ENCODE measurements at regions not wholly inside any gene's neighbourhood (a gene's known extent, or its start where the extent isn't known, plus 50 kb on each side); places are given as distances from the start of the nearest gene placed in this dataset.

GRCh38 chr10:133035952-133036351 is 51.8 kb upstream of the ADGRA1 start:
- no peak overlapping the region for H3K27ac ChIP-seq
- H3K36me3 ChIP-seq (replicated peaks; ENCODE audit: insufficient read depth, low read depth), result no peaks in the 10 kb centered on the region
- no peaks in the 10 kb centered on the region for H3K4me1 ChIP-seq (ENCODE audit: insufficient read depth)
- no peaks in the 10 kb centered on the region for H3K79me2 ChIP-seq
- no peak for TF ChIP-seq EZH2 (IDR thresholded peaks at IDR 0.05; ENCODE audit: borderline replicate concordance)
- TF ChIP-seq EZH2phosphoT487 (IDR thresholded peaks at IDR 0.05; ENCODE audit: low read depth, severe bottlenecking, unreplicated experiment), result no peak
- no peak for TF ChIP-seq CTCF (IDR thresholded peaks at IDR 0.05; ENCODE audit: poor library complexity)
- no peak overlapping the region for H2AFZ ChIP-seq
- no peak for DNase-seq (ENCODE audit: low spot score)
- H3K9me2 ChIP-seq (replicated peaks; ENCODE audit: insufficient read depth), result no peaks in the 10 kb centered on the region
- H3K4me2 ChIP-seq, result no peak overlapping the region
- H3K9me3 ChIP-seq (ENCODE audit: low read depth), result no peaks in the 10 kb centered on the region
- H3K4me3 ChIP-seq, result no peak overlapping the region
- peaks cover 13% of the 10 kb centered on the region for H3K27me3 ChIP-seq
- no peaks in the 10 kb centered on the region for H4K20me1 ChIP-seq (ENCODE audit: insufficient read depth, poor library complexity, severe bottlenecking)
- 57% methylated on average over 10 of the region's 10 CpGs for WGBS (ENCODE audit: low lambda C conversion rate, missing lambda C conversion rate)

GRCh38 chr10:133034762-133035161 is 53.0 kb upstream of the ADGRA1 start:
- Histone ChIP-seq H3K9me3 (ENCODE audit: low read depth) (no peaks in the 10 kb centered on the region), H3K79me2 (no peaks in the 10 kb centered on the region), H3K4me1 (ENCODE audit: insufficient read depth) (no peaks in the 10 kb centered on the region), H3K27me3 (peaks cover 13% of the 10 kb centered on the region), H2AFZ (no peak overlapping the region), H3K9me2 (replicated peaks; ENCODE audit: insufficient read depth) (no peaks in the 10 kb centered on the region), H3K4me3 (no peak overlapping the region), H4K20me1 (ENCODE audit: insufficient read depth, poor library complexity, severe bottlenecking) (no peaks in the 10 kb centered on the region), H3K27ac (no peak overlapping the region), H3K36me3 (replicated peaks; ENCODE audit: insufficient read depth, low read depth) (no peaks in the 10 kb centered on the region), H3K4me2 (no peak overlapping the region)
- DNase-seq (ENCODE audit: low spot score), result no peak
- 64% methylated on average over 10 of the region's 10 CpGs for WGBS (ENCODE audit: low lambda C conversion rate, missing lambda C conversion rate)
- TF ChIP-seq EZH2phosphoT487 (IDR thresholded peaks at IDR 0.05; ENCODE audit: low read depth, severe bottlenecking, unreplicated experiment), result no peak
- no peak for TF ChIP-seq CTCF (IDR thresholded peaks at IDR 0.05; ENCODE audit: poor library complexity)
- TF ChIP-seq EZH2 (IDR thresholded peaks at IDR 0.05; ENCODE audit: borderline replicate concordance), result no peak

GRCh38 chr10:133034092-133034491 is 53.6 kb upstream of the ADGRA1 start:
- WGBS (ENCODE audit: low lambda C conversion rate, missing lambda C conversion rate), result 90% methylated on average over 10 of the region's 10 CpGs
- H3K27me3 ChIP-seq, result peaks cover 13% of the 10 kb centered on the region
- no peak overlapping the region for H3K4me2 ChIP-seq
- no peaks in the 10 kb centered on the region for H3K9me2 ChIP-seq (replicated peaks; ENCODE audit: insufficient read depth)
- H3K36me3 ChIP-seq (replicated peaks; ENCODE audit: insufficient read depth, low read depth), result no peaks in the 10 kb centered on the region
- H3K9me3 ChIP-seq (ENCODE audit: low read depth), result no peaks in the 10 kb centered on the region
- no peak overlapping the region for H3K27ac ChIP-seq
- no peaks in the 10 kb centered on the region for H4K20me1 ChIP-seq (ENCODE audit: insufficient read depth, poor library complexity, severe bottlenecking)
- DNase-seq (ENCODE audit: low spot score), result no peak
- H3K79me2 ChIP-seq, result no peaks in the 10 kb centered on the region
- H3K4me3 ChIP-seq, result no peak overlapping the region
- no peaks in the 10 kb centered on the region for H3K4me1 ChIP-seq (ENCODE audit: insufficient read depth)
- no peak for TF ChIP-seq EZH2phosphoT487 (IDR thresholded peaks at IDR 0.05; ENCODE audit: low read depth, severe bottlenecking, unreplicated experiment)
- TF ChIP-seq EZH2 (IDR thresholded peaks at IDR 0.05; ENCODE audit: borderline replicate concordance), result no peak
- TF ChIP-seq CTCF (IDR thresholded peaks at IDR 0.05; ENCODE audit: poor library complexity), result no peak
- H2AFZ ChIP-seq, result no peak overlapping the region

- no peaks in the 10 kb centered on the region for H3K9me3 ChIP-seq (ENCODE audit: low read depth)
- no peaks in the 10 kb centered on the region for H3K79me2 ChIP-seq
- H3K4me2 ChIP-seq, result no peak overlapping the region
- no peaks in the 10 kb centered on the region for H3K9me2 ChIP-seq (replicated peaks; ENCODE audit: insufficient read depth)
- DNase-seq (ENCODE audit: low spot score), result no peak
- H3K27ac ChIP-seq, result no peak overlapping the region
- no peak for TF ChIP-seq EZH2phosphoT487 (IDR thresholded peaks at IDR 0.05; ENCODE audit: low read depth, severe bottlenecking, unreplicated experiment)
- no peak for TF ChIP-seq EZH2 (IDR thresholded peaks at IDR 0.05; ENCODE audit: borderline replicate concordance)
- no peak for TF ChIP-seq CTCF (IDR thresholded peaks at IDR 0.05; ENCODE audit: poor library complexity)
- no peaks in the 10 kb centered on the region for H3K36me3 ChIP-seq (replicated peaks; ENCODE audit: insufficient read depth, low read depth)
- peaks cover 13% of the 10 kb centered on the region for H3K27me3 ChIP-seq
- no peak overlapping the region for H2AFZ ChIP-seq
- H4K20me1 ChIP-seq (ENCODE audit: insufficient read depth, poor library complexity, severe bottlenecking), result no peaks in the 10 kb centered on the region
- H3K4me1 ChIP-seq (ENCODE audit: insufficient read depth), result no peaks in the 10 kb centered on the region
- 91% methylated on average over 11 of the region's 11 CpGs for WGBS (ENCODE audit: low lambda C conversion rate, missing lambda C conversion rate)
- no peak overlapping the region for H3K4me3 ChIP-seq
Observed at GRCh38 chr10:133033742-133034048, 54.0 kb upstream of the ADGRA1 start.

Data from hepatocyte (in vitro differentiated cells).